Ishikawa (cell line): ENCODE measurements at regions not wholly inside any gene's neighbourhood (a gene's known extent, or its start where the extent isn't known, plus 50 kb on each side); places are given as distances from the start of the nearest gene placed in this dataset.

Source experiments
- CEBPB ChIP-seq: IDR thresholded peaks from 2 replicates; pipeline ENCODE4 v1.6.1; 2012
- CREB1 ChIP-seq: IDR thresholded peaks from 2 replicates; pipeline ENCODE4 v1.6.1; 2012; ENCODE audit warnings: low read depth
- EGR1 ChIP-seq: IDR thresholded peaks from 2 replicates; pipeline ENCODE4 v1.6.1; 2012
- EP300 ChIP-seq: IDR thresholded peaks from 2 replicates; pipeline ENCODE4 v1.6.1; 2012; ENCODE audit warnings: borderline replicate concordance
- RAD21 ChIP-seq: IDR thresholded peaks from 2 replicates; pipeline ENCODE4 v1.6.1; 2012; ENCODE audit warnings: low read depth
- TAF1 ChIP-seq: IDR thresholded peaks from 2 replicates; pipeline ENCODE4 v1.6.1; 2012; ENCODE audit warnings: low read depth, mild to moderate bottlenecking
- TCF12 ChIP-seq: IDR thresholded peaks from 2 replicates; pipeline ENCODE4 v1.6.1; 2012; ENCODE audit warnings: low read depth
- YY1 ChIP-seq: IDR thresholded peaks from 2 replicates; pipeline ENCODE4 v1.6.1; 2012; ENCODE audit warnings: low read depth
- ZBTB7A ChIP-seq: IDR thresholded peaks from 2 replicates; pipeline ENCODE4 v1.6.1; 2012; ENCODE audit warnings: low read depth
- TF ChIP-seq, protein P1 (sequence below): IDR thresholded peaks from 2 replicates; pipeline ENCODE4 v1.6.1; 2012
- TF ChIP-seq, protein P2 (sequence below): IDR thresholded peaks from 2 replicates; pipeline ENCODE4 v1.6.1; 2012; ENCODE audit warnings: low read depth, mild to moderate bottlenecking

- peak; percentile 81 for TF ChIP-seq RAD21
- no peak for TF ChIP-seq ZBTB7A
- TF ChIP-seq YY1: no peak
- TF ChIP-seq TCF12: no peak
- TF ChIP-seq EP300: no peak
- TF ChIP-seq TAF1: no peak
- TF ChIP-seq, protein P1, sequence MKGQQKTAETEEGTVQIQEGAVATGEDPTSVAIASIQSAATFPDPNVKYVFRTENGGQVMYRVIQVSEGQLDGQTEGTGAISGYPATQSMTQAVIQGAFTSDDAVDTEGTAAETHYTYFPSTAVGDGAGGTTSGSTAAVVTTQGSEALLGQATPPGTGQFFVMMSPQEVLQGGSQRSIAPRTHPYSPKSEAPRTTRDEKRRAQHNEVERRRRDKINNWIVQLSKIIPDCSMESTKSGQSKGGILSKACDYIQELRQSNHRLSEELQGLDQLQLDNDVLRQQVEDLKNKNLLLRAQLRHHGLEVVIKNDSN: no peak
- TF ChIP-seq CREB1: no peak
- TF ChIP-seq, protein P2, sequence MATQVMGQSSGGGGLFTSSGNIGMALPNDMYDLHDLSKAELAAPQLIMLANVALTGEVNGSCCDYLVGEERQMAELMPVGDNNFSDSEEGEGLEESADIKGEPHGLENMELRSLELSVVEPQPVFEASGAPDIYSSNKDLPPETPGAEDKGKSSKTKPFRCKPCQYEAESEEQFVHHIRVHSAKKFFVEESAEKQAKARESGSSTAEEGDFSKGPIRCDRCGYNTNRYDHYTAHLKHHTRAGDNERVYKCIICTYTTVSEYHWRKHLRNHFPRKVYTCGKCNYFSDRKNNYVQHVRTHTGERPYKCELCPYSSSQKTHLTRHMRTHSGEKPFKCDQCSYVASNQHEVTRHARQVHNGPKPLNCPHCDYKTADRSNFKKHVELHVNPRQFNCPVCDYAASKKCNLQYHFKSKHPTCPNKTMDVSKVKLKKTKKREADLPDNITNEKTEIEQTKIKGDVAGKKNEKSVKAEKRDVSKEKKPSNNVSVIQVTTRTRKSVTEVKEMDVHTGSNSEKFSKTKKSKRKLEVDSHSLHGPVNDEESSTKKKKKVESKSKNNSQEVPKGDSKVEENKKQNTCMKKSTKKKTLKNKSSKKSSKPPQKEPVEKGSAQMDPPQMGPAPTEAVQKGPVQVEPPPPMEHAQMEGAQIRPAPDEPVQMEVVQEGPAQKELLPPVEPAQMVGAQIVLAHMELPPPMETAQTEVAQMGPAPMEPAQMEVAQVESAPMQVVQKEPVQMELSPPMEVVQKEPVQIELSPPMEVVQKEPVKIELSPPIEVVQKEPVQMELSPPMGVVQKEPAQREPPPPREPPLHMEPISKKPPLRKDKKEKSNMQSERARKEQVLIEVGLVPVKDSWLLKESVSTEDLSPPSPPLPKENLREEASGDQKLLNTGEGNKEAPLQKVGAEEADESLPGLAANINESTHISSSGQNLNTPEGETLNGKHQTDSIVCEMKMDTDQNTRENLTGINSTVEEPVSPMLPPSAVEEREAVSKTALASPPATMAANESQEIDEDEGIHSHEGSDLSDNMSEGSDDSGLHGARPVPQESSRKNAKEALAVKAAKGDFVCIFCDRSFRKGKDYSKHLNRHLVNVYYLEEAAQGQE: no peak
- no peak for TF ChIP-seq EGR1
- TF ChIP-seq CEBPB: no peak
Observed at GRCh38 chr18:33839452-33840211, 261.6 kb downstream of the ASXL3 start.
